ENCODE measurements at regions not wholly inside any gene's neighbourhood (a gene's known extent, or its start where the extent isn't known, plus 50 kb on each side); places are given as distances from the start of the nearest gene placed in this dataset.
"Not testable (repeated sequence)": the region's sequence is repeated elsewhere in the genome, so short reads cannot be mapped to it uniquely, and the experiment has no call there.

DNA sequence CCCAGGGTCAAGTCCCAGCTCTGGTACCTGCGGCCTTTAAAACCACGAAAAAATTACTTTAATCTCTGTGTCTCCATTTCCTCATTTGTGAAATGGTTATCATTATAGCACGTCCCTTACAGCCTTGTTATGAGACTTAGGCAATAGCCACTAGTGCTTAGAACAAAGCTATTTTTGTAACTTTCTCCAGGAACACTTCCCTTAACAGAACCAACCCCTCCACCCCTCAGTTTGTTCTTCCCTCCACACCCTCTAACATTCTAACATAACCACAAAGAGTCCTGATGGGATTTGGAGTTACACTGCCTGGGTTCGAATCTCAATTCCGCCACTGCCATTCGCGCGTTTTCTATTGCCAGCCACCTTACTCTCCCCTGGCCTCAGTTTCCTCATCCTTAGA lies 2777.4 kb upstream of the TPTE start:
- DNase-seq (ENCODE audit: low spot score): not testable (repeated sequence)

- DNase-seq (ENCODE audit: low spot score): not testable (repeated sequence)
These were observed 2776.8 kb upstream of the TPTE start for GRCh38 chr21:7744406-7745099.

- DNase-seq (ENCODE audit: low spot score): not testable (repeated sequence)
These were observed 2776.3 kb upstream of the TPTE start for GRCh38 chr21:7745100-7745450.

DNA sequence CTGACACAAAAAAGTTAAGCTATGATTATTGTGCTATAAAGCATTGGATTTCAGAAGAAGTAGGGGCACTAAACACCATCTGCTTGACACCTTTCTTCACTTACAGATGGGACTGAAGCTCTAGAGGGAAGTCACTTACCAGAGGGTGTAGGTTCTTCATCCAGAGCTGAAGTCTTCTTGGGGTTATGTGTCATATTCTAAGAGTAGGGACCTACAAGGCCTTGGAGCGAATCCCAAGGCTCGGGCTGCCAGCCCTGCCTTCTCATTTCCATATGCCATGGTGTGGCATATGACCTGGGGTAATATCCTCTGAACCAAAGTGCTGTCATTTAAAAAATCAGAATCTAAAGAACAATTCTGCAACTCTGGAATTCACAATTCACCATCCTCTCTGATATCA lies 2773.4 kb upstream of the TPTE start:
- not testable (repeated sequence) for DNase-seq (ENCODE audit: low spot score)

DNA sequence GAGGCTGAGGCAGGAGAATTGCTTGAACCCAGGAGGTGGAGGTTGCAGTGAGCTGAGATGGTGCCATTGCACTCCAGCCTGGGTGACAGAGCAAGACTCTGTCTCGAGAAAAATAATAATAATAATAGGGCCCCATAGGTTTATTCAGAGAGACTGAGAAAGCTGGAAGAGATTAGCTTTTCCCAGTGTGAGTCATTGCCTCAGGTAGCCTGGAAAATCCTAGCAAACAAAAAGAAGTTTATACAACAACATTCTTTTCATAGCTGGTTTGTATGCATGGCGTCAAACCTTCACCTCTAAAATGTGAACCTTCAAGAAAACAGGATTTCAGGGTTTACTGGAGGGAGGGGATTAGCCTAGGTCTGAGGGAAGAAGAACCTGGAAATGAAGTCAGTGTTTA lies 2768.8 kb upstream of the TPTE start:
- DNase-seq (ENCODE audit: low spot score): not testable (repeated sequence)

- DNase-seq (ENCODE audit: low spot score): not testable (repeated sequence)
These were observed 2768.0 kb upstream of the TPTE start for GRCh38 chr21:7753380-7753877.

GRCh38 chr21:7769985-7770384 lies 2751.4 kb upstream of the TPTE start:
- not testable (repeated sequence) for DNase-seq (ENCODE audit: low spot score)

DNA sequence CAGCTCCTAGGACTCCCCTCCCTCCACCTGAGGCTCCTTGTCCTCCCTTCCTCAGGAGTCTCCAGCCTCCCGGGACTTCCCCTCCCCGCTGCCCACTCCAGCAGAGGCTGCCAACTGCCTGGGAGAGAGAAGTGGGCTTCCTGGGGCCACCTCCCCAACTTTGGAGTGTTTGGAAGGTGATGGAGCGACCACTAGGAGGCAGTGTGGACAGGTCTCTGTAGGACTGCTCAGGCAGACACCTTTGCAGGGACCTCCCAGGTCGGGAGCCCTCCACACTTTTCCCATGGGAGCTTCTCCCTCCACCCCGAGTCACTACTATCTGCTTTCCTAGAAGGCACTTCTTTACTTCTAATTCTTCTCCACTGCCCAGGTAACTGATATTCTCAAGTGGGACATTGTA lies 2747.2 kb upstream of the TPTE start:
- not testable (repeated sequence) for DNase-seq (ENCODE audit: low spot score)

DNA sequence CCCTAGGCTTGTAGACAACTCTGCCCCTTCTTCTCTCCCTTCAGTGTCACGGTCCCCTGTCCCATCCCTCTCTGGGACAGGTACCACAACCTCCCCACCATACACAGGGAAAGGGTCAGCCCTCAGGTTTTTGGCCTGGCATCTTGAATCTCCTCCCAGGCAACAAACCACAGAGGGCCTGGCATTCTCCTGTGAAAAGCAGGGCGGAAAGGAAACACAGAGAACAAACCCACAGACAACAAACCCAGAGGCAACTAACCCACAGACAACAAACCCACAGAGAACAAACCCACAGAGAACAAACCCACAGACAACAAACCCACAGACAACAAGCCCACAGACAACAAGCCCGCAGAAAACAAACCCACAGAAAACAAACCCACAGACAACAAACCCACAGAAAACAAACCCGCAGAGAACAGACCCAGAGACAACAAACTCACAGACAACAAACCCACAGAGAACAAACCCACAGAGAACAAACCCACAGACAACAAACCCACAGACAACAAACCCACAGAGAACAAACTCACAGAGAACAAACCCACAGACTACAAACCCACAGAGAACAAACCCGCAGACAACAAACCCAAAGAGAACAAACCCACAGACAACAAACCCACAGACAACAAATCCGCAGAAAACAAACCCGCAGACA lies 2745.9 kb upstream of the TPTE start:
- peak; percentile 5 for DNase-seq (ENCODE audit: low spot score)

GRCh38 chr21:7776035-7776434 lies 2745.3 kb upstream of the TPTE start:
- DNase-seq (ENCODE audit: low spot score): not testable (repeated sequence)

DNA sequence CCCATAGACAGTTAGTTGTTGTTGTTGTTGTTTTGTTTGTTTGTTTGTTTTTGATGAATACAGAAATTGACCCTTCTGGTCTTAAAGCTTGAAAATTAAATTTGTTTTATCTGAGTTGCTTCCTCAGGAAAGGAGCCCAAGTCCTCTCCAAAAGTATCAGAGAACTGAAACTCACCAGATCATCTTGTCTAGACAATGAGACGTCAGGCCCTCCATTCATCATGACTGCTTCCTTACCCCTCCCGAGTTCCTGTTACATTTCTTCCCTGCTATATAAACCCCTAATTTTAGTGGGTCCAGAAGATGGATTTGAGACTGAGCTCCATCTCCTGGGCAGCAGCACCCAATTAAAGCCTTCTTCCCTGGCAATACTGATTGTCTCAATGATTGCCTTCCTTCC lies 2744.8 kb upstream of the TPTE start:
- DNase-seq (ENCODE audit: low spot score): not testable (repeated sequence)

- DNase-seq (ENCODE audit: low spot score): not testable (repeated sequence)
These were observed 2744.1 kb upstream of the TPTE start for GRCh38 chr21:7777289-7777688.

DNA sequence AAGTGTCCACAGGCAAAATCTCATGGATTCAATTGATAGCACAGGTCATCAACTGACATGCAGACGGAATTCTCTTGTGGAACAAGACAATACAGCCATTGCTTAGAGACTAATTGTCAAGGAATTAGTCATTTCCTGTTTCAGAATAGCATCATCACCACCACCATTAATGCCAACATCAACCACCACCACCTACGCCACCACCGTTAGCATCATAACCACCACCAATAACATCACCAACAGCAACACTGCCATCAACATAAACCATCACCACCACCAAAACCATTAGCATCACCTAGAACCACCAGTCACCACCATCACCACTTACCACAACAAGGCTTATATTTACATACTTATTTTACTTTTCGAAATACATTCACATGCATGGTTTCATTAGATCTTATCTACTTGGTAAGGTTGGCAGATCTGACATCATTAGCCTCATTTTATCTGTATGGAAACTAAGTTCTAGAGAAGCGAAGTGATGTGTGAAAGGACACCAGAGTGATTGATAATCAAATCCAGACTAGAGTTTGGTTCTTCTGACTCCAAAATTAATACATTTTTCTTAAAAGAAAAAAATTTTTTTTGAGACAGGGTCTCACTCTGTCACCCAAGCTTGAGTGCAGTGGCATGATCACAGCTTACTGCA lies 2733.8 kb upstream of the TPTE start:
- DNase-seq (ENCODE audit: low spot score): not testable (repeated sequence)

GRCh38 chr21:7793797-7794196 lies 2727.6 kb upstream of the TPTE start:
- not testable (repeated sequence) for DNase-seq (ENCODE audit: low spot score)

DNA sequence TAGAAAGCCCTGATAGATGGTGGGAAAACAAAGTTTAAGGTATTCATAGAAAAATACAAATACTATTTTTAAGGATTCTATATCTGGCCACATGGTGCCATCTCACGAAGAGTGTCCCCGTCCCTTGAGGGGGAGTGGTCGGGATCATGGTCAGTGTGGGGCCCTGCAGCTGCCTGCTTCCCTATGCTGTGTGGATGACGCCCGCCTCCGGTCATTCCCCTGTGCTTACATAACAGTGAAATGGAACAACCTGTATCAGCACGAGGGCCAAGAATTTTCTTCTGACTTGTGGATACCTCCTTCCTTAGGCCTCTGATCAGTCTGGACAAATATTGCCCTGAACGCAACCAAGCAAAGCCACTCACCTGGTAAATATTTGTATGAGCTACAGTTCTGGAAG lies 2724.1 kb upstream of the TPTE start:
- DNase-seq (ENCODE audit: low spot score): not testable (repeated sequence)

- not testable (repeated sequence) for DNase-seq (ENCODE audit: low spot score)
These were observed 2722.9 kb upstream of the TPTE start for GRCh38 chr21:7798446-7798845.

- DNase-seq (ENCODE audit: low spot score): not testable (repeated sequence)
These were observed 2721.7 kb upstream of the TPTE start for GRCh38 chr21:7799697-7800096.

GRCh38 chr21:7813475-7813874 lies 2707.9 kb upstream of the TPTE start:
- DNase-seq (ENCODE audit: low spot score): not testable (repeated sequence)

- not testable (repeated sequence) for DNase-seq (ENCODE audit: low spot score)
These were observed 2704.4 kb upstream of the TPTE start for GRCh38 chr21:7817013-7817412.

DNA sequence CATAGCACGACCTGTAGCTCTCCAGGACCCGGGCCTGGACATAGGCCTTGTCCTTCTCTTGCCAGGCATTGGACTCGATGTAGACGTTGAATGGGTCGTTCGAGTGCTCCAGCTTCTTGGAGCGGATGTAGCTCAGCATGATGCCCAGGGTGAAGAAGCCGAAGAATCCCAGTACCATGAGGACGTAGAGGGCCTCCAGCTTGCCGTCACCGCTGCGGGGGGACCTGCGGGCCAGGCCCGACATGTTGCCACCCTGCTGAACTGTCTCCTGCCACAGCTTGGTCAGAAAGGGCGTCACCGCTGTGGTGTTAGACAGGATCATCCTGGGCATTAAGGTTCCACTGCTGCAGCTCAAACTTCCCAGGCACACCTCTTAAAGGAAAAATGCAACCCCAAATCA lies 2702.1 kb upstream of the TPTE start:
- not testable (repeated sequence) for DNase-seq (ENCODE audit: low spot score)

DNA sequence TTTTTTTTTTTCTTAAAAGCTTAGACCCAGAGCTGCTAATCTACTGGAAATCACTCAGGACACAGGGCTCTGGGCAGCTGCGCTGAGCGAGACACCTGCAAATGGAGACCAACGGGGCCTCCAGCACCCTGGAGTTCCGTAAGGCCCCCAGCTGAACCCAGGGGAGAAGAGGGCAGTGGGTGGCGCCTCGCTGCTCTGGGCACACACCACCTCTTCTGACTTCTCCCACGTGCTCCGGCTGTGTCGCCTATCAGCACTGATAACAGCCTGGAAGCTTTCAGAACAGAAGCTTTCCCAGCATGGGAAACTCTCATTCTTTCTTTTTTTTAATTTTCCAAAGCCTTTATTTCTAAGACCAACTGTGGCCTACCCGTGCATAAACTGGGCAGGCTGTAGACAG lies 2695.8 kb upstream of the TPTE start:
- DNase-seq (ENCODE audit: low spot score): not testable (repeated sequence)

DNA sequence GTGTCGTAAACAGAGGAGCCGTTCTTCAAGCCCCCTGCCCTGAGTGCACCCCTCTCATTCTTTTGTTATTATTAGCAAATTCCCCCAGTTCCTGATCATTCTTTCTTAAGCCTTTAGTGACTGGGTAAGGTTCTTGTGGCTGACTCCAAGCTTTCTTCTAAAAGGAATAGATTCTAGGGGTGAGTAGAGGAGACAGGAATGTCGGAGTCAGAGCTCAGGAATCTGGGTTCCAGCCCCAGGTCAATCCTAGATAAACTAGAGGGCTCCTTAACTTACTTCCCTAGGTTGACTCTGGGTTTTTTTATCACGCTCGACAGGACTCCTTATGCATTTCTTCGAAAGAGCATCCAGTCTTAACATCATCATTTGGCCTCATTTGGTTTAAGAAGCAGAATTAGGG lies 2695.2 kb upstream of the TPTE start:
- not testable (repeated sequence) for DNase-seq (ENCODE audit: low spot score)

- not testable (repeated sequence) for DNase-seq (ENCODE audit: low spot score)
These were observed 2693.1 kb upstream of the TPTE start for GRCh38 chr21:7828260-7828659.
